Endothelial cell of umbilical vein (primary cell): ENCODE measurements at regions not wholly inside any gene's neighbourhood (a gene's known extent, or its start where the extent isn't known, plus 50 kb on each side); places are given as distances from the start of the nearest gene placed in this dataset.

Source experiments
- BruUV-seq: library from RNA; stranded (reverse); fragments of 400-500 nt; replicated peaks from 2 replicates; lab custom pipeline; 2021; lab: Mats Ljungman, UMichigan
- CTCF ChIA-PET: fragments of 300-600, 350-600 bp; sonication (Branson Sonifier 250); formaldehyde crosslinking; loops from one replicate; lab custom pipeline; 2021; ENCODE audit warnings: antibody characterized with exemption, inconsistent platforms; lab: Charles Lee
- POLR2A ChIA-PET: fragments of 300-600, 350-600 bp; sonication (Branson Sonifier 250); formaldehyde crosslinking; loops from one replicate; lab custom pipeline; 2021; ENCODE audit warnings: antibody characterized with exemption, inconsistent platforms; lab: Charles Lee
- DNase-seq: peaks from one replicate; pipeline ENCODE4 v3.0.0-alpha.2; 2011; ENCODE audit warnings: low read depth, low spot score
- FAIRE-seq: peaks from 2 replicates; lab custom pipeline; 2011; peaks lifted over from hg19 to GRCh38; lab: Jason Lieb, UNC
- H2AFZ ChIP-seq: 2 replicates; pipeline ENCODE4 v1.6.0; 2012; ENCODE audit warnings: low read depth, low read length, control low read depth, inconsistent platforms
- H3K27ac ChIP-seq: 2 replicates; pipeline ENCODE4 v1.5.1; 2011; ENCODE audit warnings: low read depth, mild to moderate bottlenecking, control low read depth, low read length, moderate library complexity; ENCODE audit not compliant: insufficient read depth
- H3K27me3 ChIP-seq, 2 experiments: 2 replicates each; pipeline versions ENCODE4 v1.6.0 to v1.6.1; 2011; ENCODE audit warnings: low read length in 2 of 2, mixed read lengths in 1 of 2; ENCODE audit not compliant: control insufficient read depth in 2 of 2, insufficient read depth in 2 of 2
- H3K36me3 ChIP-seq, 2 experiments: 2 replicates in 1 of 2; 3 replicates in 1 of 2; pipeline ENCODE4 v1.5.1; 2011; ENCODE audit warnings: low read length in 2 of 2, mild to moderate bottlenecking in 1 of 2, moderate library complexity in 1 of 2; ENCODE audit not compliant: control insufficient read depth in 2 of 2, insufficient read depth in 2 of 2; ENCODE audit errors: extremely low read depth in 1 of 2
- H3K4me1 ChIP-seq: 3 replicates; pipeline ENCODE4 v1.5.1; 2011; ENCODE audit warnings: mild to moderate bottlenecking, low read length; ENCODE audit not compliant: control insufficient read depth, insufficient read depth; ENCODE audit errors: extremely low read depth
- H3K4me2 ChIP-seq: 2 replicates; pipeline ENCODE4 v1.6.1; 2011; ENCODE audit warnings: low read length, control low read depth, mixed read lengths; ENCODE audit not compliant: insufficient read depth
- H3K4me3 ChIP-seq, 3 experiments: fragments of 200-600 bp in 1 of 3; sonication (generic), shearing (Covaris generic) in 1 of 3; replicated peaks in 1 of 3; 2 replicates each; pipeline ENCODE4 v1.5.1; 2011 to 2016; ENCODE audit warnings: control low read depth in 3 of 3, low read length in 3 of 3, mild to moderate bottlenecking in 2 of 3, inconsistent platforms in 1 of 3, low read depth in 1 of 3, moderate library complexity in 1 of 3; ENCODE audit not compliant: insufficient read depth in 1 of 3
- H3K79me2 ChIP-seq: 2 replicates; pipeline ENCODE4 v1.6.0; 2012; ENCODE audit warnings: low read length, inconsistent platforms; ENCODE audit not compliant: control insufficient read depth, insufficient read depth
- H3K9ac ChIP-seq: replicated peaks from 2 replicates; pipeline ENCODE3; 2011; ENCODE audit warnings: low read length, control low read depth; ENCODE audit not compliant: insufficient read depth; ENCODE audit errors: extremely low read depth
- H3K9me1 ChIP-seq: replicated peaks from 3 replicates; pipeline ENCODE4 v1.6.0; 2011; ENCODE audit warnings: mild to moderate bottlenecking, low read length; ENCODE audit not compliant: control insufficient read depth, insufficient read depth; ENCODE audit errors: extremely low read depth
- H3K9me3 ChIP-seq: replicated peaks from 2 replicates; pipeline ENCODE4 v1.5.1; 2012; ENCODE audit warnings: low read length, inconsistent platforms; ENCODE audit not compliant: control insufficient read depth, insufficient read depth
- H4K20me1 ChIP-seq: replicated peaks from 2 replicates; pipeline ENCODE3; 2011; ENCODE audit warnings: mild to moderate bottlenecking, low read length; ENCODE audit not compliant: control insufficient read depth, insufficient read depth; ENCODE audit errors: extremely low read depth
- CTCF ChIP-seq, 2 donors: IDR thresholded peaks; 1 replicate in 1 of 2; 2 replicates in 1 of 2; pipeline ENCODE4 v1.5.1; 2011; ENCODE audit warnings: low read length in 2 of 2, mild to moderate bottlenecking in 2 of 2, moderate library complexity in 2 of 2, control low read depth in 1 of 2, inconsistent platforms in 1 of 2, low read depth in 1 of 2; ENCODE audit not compliant: insufficient read depth in 1 of 2; ENCODE audit errors: extremely low read depth in 1 of 2
- EZH2 ChIP-seq: IDR thresholded peaks from 2 replicates; pipeline ENCODE4 v1.6.1; 2012; ENCODE audit warnings: borderline replicate concordance, low read depth, mild to moderate bottlenecking, moderate library complexity, low read length, inconsistent platforms; ENCODE audit not compliant: severe bottlenecking
- FOS ChIP-seq: IDR thresholded peaks from 2 replicates; pipeline ENCODE4 v1.6.1; 2011; ENCODE audit warnings: mild to moderate bottlenecking, low read length, moderate library complexity, borderline replicate concordance; ENCODE audit not compliant: insufficient read depth
- GATA2 ChIP-seq: IDR thresholded peaks from 2 replicates; pipeline ENCODE4 v1.7.0; 2011; ENCODE audit warnings: low read depth, mild to moderate bottlenecking, moderate library complexity, mixed read lengths, low read length; ENCODE audit not compliant: insufficient read length, insufficient read depth
- JUN ChIP-seq: IDR thresholded peaks from 2 replicates; pipeline ENCODE4 v1.6.1; 2011; ENCODE audit warnings: borderline replicate concordance, low read depth; ENCODE audit not compliant: insufficient read length, insufficient read depth
- MAX ChIP-seq: IDR thresholded peaks from 2 replicates; pipeline ENCODE4 v1.6.1; 2011; ENCODE audit not compliant: insufficient read depth, insufficient read length
- MYC ChIP-seq: IDR thresholded peaks from one replicate; pipeline ENCODE4 v1.6.1; 2011; ENCODE audit warnings: mild to moderate bottlenecking, low read depth, low read length
- POLR2A ChIP-seq: IDR thresholded peaks from 2 replicates; pipeline ENCODE4 v1.6.1; 2012; ENCODE audit warnings: low read depth, mild to moderate bottlenecking, control low read depth, low read length
- POLR2AphosphoS5 ChIP-seq: IDR thresholded peaks from 2 replicates; pipeline ENCODE4 v1.6.1; 2012; ENCODE audit warnings: low read depth, mild to moderate bottlenecking, control low read depth, low read length, moderate library complexity; ENCODE audit not compliant: insufficient read depth
- dilution Hi-C: fragments of 300-500 bp; cut with MboI; formaldehyde crosslinking; loops from one replicate; pipeline ENCODE4 v1.15.0; 2019; ENCODE audit warnings: low sequenced_read_pairs; ENCODE audit not compliant: extremely low pct_ligation_motif_present
- intact Hi-C: fragments of 100-400 bp; cut with micrococcal nuclease; formaldehyde crosslinking; loops from one replicate; pipeline ENCODE4 v1.10.0; 2022

- Histone ChIP-seq H3K36me3 (no peaks in the 10 kb centered on the region), H3K4me3 (no peak overlapping the region), H3K9me1 (no peaks in the 10 kb centered on the region), H2AFZ (no peak overlapping the region), H3K4me2 (no peak overlapping the region), H3K9me3 (peaks cover 2% of the 10 kb centered on the region), H3K27ac (no peak overlapping the region), H3K27me3 (no peaks in the 10 kb centered on the region), H3K79me2 (no peaks in the 10 kb centered on the region), H4K20me1 (no peaks in the 10 kb centered on the region), H3K4me1 (no peaks in the 10 kb centered on the region), H3K9ac (no peak overlapping the region)
- TF ChIP-seq EZH2, result no peak
- no peak for TF ChIP-seq GATA2
- no peak for TF ChIP-seq FOS
- no peak for TF ChIP-seq POLR2A
- no peak for TF ChIP-seq MAX
- no TSS peak for BruUV-seq
- intact Hi-C loops, result no loop called here
- dilution Hi-C loops, result no loop called here
- no peak for FAIRE-seq
- CTCF ChIA-PET, result no interaction called here
- POLR2A ChIA-PET, result no interaction called here
- no peak for DNase-seq
Measured at GRCh38 chr3:180181387-180181786, 144.7 kb upstream of the PEX5L start.

GRCh38 chr3:180183346-180183745 is 146.6 kb upstream of the PEX5L start:
- dilution Hi-C loops, result no loop called here
- TF ChIP-seq CTCF (IDR thresholded peaks at IDR 0.05; ENCODE audit: extremely low read depth in 1 of 2, insufficient read depth in 1 of 2, low read depth in 1 of 2, low read length in 2 of 2) (no peak), JUN (no peak), GATA2 (no peak), POLR2AphosphoS5 (no peak), EZH2 (no peak), MAX (no peak), POLR2A (no peak), FOS (no peak), MYC (no peak)
- intact Hi-C loops, result no loop called here

More at GRCh38 chr3:180183346-180183745, 146.6 kb upstream of the PEX5L start:
- Histone ChIP-seq H3K36me3 (no peaks in the 10 kb centered on the region), H3K4me2 (no peak overlapping the region), H3K4me3 (no peak overlapping the region), H4K20me1 (no peaks in the 10 kb centered on the region), H3K79me2 (no peaks in the 10 kb centered on the region), H3K27ac (no peak overlapping the region), H3K9me3 (peaks cover 2% of the 10 kb centered on the region), H3K4me1 (no peaks in the 10 kb centered on the region), H2AFZ (no peak overlapping the region), H3K27me3 (no peaks in the 10 kb centered on the region), H3K9ac (no peak overlapping the region), H3K9me1 (no peaks in the 10 kb centered on the region)
- DNase-seq (no peak), FAIRE-seq (no peak)
- POLR2A ChIA-PET, result no interaction called here
- CTCF ChIA-PET, result no interaction called here
- BruUV-seq, result no TSS peak
